ENCODE measurements at regions not wholly inside any gene's neighbourhood (a gene's known extent, or its start where the extent isn't known, plus 50 kb on each side); places are given as distances from the start of the nearest gene placed in this dataset.

DNA sequence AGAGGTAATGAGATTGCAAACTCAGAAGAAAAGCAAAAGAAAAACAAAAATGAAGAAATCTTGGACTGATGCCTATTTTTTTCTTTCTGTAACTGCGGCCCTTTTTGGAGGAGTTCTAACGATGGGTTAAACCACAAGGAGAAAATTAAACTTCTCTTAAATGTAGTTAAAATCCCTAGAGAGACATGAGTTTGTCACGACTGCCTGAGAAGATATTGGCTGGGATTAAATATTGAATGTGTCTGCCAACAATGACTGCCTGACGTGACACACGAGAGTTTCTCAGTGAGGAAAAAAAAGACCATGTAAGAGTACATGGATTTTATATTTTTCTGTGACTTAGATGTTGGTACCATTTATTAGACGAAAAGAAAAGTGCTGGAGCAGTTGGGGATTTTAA is 1013.4 kb downstream of the PCDH9 start:
- no peak overlapping the region for H3K4me3 Mint-ChIP-seq
- Histone ChIP-seq H3K4me3 (no peak overlapping the region), H3K9me2 (ENCODE audit: insufficient read depth) (no peaks in the 10 kb centered on the region), H3K79me2 (replicated peaks; ENCODE audit: insufficient read depth) (no peaks in the 10 kb centered on the region), H3K27me3 (ENCODE audit: insufficient read depth) (peaks cover 39% of the 10 kb centered on the region), H3K36me3 (ENCODE audit: insufficient read depth) (no peaks in the 10 kb centered on the region), H3K27ac (ENCODE audit: low read depth) (no peak overlapping the region), H3K4me2 (no peak overlapping the region), H3K4me1 (ENCODE audit: insufficient read depth) (peaks cover 15% of the 10 kb centered on the region), H3F3A (replicated peaks; ENCODE audit: low read depth) (no peaks in the 10 kb centered on the region), H4K20me1 (replicated peaks; ENCODE audit: insufficient read depth) (peaks cover 3% of the 10 kb centered on the region), H2AFZ (no peak overlapping the region)
- no peak overlapping the region for H3K27ac Mint-ChIP-seq
- peaks cover 15% of the 10 kb centered on the region for H3K4me1 Mint-ChIP-seq
- no peak for ATAC-seq
- DNase-seq (ENCODE audit: low spot score), result no peak
- no peaks in the 10 kb centered on the region for H3K9me3 Mint-ChIP-seq
- no peaks in the 10 kb centered on the region for H3K36me3 Mint-ChIP-seq (ENCODE audit: low read depth)
- TF ChIP-seq ZNF114 (CRISPR knock-in tag; IDR thresholded peaks at IDR 0.05) (no peak), ZNF331 (CRISPR knock-in tag; IDR thresholded peaks at IDR 0.05; ENCODE audit: low read depth) (no peak), CTCF (conservative IDR thresholded peaks at IDR 0.05; ENCODE audit: low read depth in 2 of 2) (no peak), POLR2AphosphoS5 (IDR thresholded peaks at IDR 0.05; ENCODE audit: low read depth) (no peak)
- TF ChIP-seq, protein P1, sequence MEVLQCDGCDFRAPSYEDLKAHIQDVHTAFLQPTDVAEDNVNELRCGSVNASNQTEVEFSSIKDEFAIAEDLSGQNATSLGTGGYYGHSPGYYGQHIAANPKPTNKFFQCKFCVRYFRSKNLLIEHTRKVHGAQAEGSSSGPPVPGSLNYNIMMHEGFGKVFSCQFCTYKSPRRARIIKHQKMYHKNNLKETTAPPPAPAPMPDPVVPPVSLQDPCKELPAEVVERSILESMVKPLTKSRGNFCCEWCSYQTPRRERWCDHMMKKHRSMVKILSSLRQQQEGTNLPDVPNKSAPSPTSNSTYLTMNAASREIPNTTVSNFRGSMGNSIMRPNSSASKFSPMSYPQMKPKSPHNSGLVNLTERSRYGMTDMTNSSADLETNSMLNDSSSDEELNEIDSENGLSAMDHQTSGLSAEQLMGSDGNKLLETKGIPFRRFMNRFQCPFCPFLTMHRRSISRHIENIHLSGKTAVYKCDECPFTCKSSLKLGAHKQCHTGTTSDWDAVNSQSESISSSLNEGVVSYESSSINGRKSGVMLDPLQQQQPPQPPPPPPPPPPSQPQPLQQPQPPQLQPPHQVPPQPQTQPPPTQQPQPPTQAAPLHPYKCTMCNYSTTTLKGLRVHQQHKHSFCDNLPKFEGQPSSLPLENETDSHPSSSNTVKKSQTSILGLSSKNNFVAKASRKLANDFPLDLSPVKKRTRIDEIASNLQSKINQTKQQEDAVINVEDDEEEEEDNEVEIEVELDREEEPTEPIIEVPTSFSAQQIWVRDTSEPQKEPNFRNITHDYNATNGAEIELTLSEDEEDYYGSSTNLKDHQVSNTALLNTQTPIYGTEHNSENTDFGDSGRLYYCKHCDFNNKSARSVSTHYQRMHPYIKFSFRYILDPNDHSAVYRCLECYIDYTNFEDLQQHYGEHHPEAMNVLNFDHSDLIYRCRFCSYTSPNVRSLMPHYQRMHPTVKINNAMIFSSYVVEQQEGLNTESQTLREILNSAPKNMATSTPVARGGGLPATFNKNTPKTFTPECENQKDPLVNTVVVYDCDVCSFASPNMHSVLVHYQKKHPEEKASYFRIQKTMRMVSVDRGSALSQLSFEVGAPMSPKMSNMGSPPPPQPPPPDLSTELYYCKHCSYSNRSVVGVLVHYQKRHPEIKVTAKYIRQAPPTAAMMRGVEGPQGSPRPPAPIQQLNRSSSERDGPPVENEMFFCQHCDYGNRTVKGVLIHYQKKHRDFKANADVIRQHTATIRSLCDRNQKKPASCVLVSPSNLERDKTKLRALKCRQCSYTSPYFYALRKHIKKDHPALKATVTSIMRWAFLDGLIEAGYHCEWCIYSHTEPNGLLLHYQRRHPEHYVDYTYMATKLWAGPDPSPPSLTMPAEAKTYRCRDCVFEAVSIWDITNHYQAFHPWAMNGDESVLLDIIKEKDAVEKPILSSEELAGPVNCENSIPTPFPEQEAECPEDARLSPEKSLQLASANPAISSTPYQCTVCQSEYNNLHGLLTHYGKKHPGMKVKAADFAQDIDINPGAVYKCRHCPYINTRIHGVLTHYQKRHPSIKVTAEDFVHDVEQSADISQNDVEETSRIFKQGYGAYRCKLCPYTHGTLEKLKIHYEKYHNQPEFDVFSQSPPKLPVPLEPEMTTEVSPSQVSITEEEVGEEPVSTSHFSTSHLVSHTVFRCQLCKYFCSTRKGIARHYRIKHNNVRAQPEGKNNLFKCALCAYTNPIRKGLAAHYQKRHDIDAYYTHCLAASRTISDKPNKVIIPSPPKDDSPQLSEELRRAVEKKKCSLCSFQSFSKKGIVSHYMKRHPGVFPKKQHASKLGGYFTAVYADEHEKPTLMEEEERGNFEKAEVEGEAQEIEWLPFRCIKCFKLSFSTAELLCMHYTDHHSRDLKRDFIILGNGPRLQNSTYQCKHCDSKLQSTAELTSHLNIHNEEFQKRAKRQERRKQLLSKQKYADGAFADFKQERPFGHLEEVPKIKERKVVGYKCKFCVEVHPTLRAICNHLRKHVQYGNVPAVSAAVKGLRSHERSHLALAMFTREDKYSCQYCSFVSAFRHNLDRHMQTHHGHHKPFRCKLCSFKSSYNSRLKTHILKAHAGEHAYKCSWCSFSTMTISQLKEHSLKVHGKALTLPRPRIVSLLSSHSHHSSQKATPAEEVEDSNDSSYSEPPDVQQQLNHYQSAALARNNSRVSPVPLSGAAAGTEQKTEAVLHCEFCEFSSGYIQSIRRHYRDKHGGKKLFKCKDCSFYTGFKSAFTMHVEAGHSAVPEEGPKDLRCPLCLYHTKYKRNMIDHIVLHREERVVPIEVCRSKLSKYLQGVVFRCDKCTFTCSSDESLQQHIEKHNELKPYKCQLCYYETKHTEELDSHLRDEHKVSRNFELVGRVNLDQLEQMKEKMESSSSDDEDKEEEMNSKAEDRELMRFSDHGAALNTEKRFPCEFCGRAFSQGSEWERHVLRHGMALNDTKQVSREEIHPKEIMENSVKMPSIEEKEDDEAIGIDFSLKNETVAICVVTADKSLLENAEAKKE (CRISPR knock-in tag; IDR thresholded peaks at IDR 0.05), result no peak
- TF ChIP-seq, protein P2, sequence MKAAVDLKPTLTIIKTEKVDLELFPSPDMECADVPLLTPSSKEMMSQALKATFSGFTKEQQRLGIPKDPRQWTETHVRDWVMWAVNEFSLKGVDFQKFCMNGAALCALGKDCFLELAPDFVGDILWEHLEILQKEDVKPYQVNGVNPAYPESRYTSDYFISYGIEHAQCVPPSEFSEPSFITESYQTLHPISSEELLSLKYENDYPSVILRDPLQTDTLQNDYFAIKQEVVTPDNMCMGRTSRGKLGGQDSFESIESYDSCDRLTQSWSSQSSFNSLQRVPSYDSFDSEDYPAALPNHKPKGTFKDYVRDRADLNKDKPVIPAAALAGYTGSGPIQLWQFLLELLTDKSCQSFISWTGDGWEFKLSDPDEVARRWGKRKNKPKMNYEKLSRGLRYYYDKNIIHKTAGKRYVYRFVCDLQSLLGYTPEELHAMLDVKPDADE (IDR thresholded peaks at IDR 0.05), result no peak
- TF ChIP-seq, protein P3, sequence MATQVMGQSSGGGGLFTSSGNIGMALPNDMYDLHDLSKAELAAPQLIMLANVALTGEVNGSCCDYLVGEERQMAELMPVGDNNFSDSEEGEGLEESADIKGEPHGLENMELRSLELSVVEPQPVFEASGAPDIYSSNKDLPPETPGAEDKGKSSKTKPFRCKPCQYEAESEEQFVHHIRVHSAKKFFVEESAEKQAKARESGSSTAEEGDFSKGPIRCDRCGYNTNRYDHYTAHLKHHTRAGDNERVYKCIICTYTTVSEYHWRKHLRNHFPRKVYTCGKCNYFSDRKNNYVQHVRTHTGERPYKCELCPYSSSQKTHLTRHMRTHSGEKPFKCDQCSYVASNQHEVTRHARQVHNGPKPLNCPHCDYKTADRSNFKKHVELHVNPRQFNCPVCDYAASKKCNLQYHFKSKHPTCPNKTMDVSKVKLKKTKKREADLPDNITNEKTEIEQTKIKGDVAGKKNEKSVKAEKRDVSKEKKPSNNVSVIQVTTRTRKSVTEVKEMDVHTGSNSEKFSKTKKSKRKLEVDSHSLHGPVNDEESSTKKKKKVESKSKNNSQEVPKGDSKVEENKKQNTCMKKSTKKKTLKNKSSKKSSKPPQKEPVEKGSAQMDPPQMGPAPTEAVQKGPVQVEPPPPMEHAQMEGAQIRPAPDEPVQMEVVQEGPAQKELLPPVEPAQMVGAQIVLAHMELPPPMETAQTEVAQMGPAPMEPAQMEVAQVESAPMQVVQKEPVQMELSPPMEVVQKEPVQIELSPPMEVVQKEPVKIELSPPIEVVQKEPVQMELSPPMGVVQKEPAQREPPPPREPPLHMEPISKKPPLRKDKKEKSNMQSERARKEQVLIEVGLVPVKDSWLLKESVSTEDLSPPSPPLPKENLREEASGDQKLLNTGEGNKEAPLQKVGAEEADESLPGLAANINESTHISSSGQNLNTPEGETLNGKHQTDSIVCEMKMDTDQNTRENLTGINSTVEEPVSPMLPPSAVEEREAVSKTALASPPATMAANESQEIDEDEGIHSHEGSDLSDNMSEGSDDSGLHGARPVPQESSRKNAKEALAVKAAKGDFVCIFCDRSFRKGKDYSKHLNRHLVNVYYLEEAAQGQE (IDR thresholded peaks at IDR 0.05; ENCODE audit: unreplicated experiment), result no peak
- peaks cover 12% of the 10 kb centered on the region for H3K27me3 Mint-ChIP-seq (ENCODE audit: insufficient read depth, low read depth, poor library complexity)

Data from GM23338 (cell line).